CD4-positive, alpha-beta T cell treated with Interleukin-4 for 4 hours (primary cell): ENCODE measurements at regions not wholly inside any gene's neighbourhood (a gene's known extent, or its start where the extent isn't known, plus 50 kb on each side); places are given as distances from the start of the nearest gene placed in this dataset.
"Not testable (repeated sequence)": the region's sequence is repeated elsewhere in the genome, so short reads cannot be mapped to it uniquely, and the experiment has no call there.

ENCODE experiments used
- DNase-seq: peaks from one replicate; pipeline ENCODE4 v3.0.0-alpha.2; 2020

DNA sequence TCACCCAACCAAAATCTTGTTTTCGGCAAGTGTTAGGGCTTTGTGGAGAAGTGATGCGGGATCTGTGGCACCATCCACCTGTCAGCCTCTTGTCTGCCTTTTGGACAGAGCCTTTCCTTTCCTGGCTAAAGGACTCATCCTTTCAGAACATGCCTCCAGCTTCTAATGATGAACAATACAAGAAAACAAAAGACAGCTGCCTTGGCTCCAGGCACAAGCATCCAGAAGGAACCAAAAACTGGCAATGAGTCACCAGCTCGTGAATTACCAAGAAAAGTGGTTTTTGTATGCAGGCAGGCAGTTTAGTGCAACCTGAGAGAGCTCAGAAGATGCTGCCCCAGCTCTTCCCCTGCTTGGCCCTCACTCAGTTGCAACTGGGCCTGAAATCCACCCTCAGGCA, 84.6 kb upstream of the NAMPT start:
- DNase-seq, result no peak

DNA sequence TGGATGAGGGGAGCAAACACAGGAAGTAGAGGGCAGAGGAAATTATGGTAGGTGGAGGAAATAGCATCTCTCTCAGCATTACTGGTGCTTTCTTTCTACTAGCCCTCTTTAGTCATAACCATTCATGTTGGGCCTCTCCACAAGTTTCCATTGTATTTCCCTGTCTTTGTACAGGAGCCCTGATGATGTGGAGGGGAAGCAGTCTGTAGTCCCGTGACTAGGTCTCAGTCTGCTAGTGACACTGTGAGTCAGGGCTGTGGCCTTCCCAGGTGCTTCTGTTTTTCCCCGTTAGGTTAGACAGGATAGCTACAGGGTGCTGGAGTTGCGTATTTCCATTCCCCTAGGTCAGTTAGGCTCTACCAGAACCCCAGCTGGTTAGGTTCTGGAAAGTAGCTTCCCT, 82.9 kb upstream of the NAMPT start:
- DNase-seq, result no peak

DNA sequence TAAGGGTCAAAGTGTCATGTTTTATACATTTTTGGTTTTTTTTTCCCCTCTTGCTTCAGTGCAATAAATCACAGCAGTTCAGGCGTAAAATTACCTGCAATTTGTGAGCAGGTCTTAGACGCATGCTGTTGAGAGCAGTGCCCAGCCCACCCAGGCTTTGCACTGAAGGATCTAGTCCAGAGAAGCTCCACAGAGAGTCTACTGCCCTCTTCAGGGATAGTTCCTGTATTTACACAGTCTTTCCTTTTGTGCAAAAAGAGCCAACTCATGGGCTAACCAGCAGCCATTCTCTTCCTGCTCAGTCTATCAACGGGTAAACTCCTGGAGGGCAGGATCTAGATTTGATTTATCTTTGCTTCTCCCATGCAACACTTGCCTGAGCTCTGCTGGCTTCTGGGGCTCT, 82.2 kb upstream of the NAMPT start:
- DNase-seq, result no peak

DNA sequence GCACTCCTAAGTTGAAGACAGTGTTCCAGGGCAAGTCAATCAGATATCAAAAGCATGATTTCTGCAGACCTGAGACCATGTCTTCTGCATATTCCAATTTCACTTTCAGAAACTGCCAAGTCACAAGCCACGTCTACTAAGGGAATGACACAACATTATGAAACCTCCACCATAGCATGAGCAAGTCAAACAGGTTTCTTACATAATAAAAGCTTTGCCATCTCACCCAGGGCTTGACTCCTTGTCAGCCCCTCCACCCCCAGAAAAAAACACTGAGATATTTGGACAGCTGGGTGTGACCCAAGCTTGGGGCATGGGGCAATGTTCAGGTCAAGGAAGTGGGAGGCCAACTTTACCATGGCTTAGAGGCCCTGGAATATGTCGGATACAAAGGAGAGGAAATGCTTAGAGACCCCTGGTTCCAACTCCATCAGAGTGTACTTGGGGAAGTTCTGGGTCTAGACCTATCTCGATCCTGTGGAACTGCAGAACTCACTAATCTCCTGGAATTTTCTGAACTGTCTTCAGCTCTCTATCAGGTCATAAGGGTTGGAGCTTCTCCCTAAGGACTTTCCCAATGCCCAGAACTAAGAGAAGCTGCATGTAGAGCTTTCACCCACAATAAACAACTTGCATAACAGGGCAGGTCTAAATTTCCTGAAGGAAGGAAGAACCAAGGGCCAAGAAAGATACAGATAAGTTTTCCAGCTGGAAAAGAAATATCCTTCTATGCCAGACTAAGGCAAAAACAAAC, 80.6 kb upstream of the NAMPT start:
- DNase-seq, result no peak

DNA sequence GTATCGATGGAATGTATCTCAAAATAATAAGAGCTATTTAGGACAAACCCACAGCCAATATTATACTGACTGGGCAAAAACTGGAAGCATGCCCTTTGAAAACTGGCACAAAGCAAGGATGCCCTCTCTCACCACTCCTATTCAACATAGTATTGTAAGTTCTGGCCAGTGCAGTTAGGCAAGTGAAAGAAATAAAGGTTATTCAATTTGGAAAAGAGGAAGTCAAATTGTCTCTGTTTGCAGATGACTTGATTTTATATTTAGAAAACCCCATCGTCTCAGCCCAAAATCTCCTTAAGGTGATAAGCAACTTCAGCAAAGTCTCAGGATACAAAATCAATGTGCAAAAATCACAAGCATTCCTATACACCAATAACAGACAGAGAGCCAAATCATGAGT, 77.7 kb upstream of the NAMPT start:
- DNase-seq, result not testable (repeated sequence)

DNA sequence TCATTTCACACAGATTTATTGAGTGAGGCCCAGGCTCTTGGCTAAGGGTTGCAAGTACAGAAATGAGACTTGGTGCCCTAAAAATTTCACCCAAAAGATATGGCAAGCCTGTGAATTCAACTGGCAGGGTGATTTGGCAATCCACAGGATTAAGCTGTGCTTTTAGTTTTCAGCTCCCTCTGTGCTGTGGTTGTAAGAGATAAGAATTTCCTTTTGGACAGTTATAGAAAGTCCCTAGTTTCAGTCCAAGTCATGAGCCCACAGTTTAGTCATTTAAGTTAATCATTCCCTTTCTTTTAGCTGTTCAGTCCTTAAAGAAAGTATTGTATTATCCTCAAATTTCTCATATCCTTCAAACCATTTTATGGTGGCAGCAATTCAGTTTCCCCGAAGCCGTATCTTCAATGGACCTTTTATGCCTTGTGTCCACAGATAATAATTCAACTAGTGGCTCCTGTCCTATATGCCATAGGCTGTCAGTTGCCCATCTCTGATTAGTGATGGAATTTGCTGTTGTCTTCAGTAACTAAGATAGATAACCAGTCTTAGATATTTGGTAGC, 73.4 kb upstream of the NAMPT start:
- DNase-seq, result no peak

DNA sequence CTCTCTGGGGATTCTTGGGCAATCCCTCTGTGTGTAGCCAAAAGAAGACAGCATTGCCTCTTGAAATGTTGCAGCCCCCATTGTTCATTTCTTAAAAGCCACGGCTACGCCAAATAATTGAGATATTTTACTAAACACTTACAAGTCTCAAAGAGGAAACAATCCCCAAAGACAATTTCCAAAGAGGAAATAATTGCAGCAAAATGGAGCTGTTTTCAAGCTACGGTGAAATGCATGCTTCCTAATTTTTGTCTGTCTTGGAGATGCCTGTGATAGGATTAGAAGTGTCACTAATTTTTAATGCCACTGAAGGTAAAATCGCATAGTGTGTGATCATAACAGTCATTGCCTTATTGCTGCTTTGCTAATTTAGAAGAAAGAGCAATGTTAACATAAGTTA, 72.9 kb upstream of the NAMPT start:
- DNase-seq, result no peak

DNA sequence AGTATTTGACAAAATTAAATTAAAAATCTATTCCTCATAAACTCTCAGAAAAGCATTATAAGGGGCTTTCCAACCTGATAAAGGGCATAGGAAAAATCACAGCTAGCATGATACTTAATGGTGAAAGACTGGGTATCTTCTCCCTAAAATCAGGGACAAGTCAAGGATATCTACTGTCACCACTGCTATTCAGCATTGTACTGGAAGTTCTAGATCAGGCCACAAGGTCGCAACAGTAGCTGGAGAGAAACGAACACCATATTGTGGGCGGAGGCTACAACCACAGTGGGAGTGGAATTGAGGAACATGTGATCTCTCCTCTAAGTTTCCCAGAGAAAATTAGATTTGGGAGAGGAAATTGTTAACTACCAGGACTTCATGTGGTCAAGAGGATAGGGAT, 70.0 kb upstream of the NAMPT start:
- DNase-seq, result no peak

DNA sequence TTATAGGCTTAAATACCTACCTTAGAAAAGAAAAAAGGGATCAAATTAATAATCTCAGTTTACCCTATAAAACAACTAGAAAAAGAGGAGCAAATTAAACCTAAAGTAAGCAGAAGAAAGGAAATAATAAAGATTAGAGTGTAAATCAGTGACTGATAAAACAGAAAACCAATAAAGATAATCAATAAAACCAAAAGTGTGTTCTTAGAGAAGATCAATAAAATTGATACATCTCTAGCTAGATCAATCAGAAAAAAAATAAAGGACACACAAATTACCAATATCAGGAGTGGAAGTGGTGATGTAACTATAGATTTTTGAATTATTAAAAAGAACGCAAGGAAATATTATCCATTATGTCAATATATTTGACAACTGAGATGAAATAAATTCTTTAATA, 69.2 kb upstream of the NAMPT start:
- DNase-seq, result no peak

DNA sequence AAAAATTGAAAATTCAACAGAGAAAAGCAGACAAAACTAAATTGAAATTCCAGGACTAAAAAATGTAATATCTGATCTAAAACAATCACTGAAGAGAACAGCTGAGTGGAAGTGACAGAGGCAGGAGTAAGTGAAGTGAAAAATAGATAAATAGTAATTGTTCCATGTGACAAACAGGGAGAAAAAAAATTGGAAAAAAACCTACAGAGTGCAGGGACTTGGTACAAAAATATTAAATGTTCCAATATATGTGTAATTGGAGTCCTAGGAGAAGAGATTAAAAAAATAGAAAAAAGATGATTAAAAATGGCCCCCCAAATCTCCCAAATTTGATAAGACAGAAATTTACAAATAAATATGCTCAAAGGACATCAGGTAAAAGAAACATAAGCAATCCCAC, 63.4 kb upstream of the NAMPT start:
- no peak for DNase-seq

DNA sequence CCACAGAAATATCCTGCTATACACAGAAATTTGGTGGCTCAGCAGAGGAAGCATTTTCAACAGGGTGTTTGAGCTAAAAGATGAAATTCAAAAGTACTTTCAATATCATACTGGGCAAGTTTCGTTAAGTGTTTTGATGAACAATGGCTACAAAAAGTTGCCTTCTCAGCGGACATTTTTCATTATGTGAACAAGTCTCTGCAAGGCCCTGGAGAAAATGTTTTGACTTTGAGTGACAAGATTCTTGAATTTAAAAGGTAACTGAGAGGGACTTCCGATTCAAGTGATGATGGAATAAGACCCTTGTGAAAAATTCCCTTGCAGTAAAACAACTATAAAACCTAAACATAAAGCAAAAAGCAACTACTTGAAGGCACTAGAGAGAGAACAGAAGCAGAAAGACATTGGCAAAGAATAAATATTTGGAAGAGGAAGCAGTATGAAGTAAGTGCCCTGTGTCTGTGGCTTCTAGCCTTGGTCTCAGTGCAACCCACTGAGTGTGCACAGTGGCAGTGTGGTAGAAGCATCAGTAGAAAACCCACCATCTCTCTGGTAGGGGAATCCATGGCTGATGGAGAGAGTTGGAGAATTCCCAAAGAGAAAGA, 62.5 kb upstream of the NAMPT start:
- DNase-seq, result no peak

DNA sequence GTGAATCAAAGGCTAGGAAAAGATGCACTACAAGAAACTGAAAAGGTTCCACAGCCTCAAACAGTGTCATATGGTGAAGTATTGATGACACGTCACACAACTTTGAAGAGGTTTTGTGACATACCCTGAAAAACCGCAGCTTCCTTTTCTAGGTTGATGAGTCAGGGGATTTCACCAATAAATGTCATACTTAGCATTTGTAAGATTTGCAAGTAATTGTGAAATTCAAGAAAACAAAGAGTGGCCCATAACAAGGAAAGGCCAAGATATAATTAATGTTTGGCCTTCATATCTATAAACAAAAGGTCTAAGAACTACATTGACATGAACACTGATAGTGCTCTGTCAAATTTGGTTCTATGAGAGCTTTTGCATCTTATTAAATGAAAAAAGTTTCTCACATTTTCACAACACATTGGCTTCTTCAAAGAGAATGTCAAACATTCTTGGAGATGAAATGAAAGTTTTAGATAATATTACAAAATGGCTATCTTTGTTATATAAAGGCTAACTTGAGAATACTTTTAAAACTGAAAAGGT, 62.0 kb upstream of the NAMPT start:
- DNase-seq, result peak; percentile 88

DNA sequence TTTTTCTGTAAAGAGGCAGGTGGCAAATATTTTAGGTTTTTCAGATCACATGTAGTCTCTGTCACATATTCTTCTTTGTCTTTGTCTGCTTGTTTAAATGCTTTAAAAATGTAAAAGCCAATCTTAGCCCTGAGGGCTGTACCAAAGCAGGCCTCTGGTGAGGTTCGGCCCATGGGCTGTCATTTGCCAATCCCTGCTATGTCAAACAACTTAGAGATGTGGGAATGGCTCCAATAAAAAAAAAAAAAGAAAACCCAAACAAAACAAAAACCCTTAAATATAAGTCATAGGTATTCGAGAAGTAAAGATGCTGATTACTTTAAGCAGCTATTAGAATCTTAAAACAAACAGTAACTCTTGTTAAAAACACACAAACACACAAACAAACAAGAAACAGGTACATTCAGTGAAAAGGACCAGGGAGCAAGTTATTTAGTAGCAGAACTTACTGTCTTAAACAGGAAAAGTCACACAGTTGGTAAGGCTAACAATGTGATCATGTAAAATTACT, 61.4 kb upstream of the NAMPT start:
- no peak for DNase-seq

DNA sequence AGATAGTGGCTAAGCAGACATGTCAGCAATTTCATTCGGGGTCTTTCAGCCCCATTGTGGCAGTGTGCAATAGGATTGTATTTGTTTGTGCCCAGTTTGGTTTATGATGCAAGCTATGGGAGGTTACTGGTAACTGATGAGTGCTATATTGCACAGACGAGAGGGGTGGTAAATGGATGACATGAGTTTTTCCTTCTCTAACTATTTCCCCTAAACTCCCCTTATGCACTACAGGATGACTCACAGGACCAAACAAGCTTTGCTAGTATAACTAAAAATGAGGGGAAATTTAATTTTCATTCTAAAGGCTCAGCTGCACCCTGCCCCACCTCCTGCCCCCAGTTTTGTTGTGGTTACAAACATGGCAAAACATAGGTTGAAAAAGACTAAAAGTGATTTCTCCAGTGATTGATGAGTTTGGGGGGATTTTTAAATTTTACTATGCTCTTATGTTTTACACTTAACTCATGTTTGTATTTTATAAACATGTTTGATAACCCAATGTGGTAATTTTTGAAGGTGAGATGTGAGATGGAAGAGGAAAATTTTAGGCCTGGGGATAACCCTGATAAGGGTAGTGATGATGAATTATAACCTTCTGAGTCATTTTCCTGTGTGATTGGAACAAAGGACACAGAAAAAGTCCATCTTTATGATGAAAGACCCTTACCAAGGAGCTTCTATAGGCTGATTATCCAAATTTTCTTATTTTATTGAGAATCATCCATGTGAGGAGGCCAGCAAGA, 60.8 kb upstream of the NAMPT start:
- peak; percentile 56 for DNase-seq

DNA sequence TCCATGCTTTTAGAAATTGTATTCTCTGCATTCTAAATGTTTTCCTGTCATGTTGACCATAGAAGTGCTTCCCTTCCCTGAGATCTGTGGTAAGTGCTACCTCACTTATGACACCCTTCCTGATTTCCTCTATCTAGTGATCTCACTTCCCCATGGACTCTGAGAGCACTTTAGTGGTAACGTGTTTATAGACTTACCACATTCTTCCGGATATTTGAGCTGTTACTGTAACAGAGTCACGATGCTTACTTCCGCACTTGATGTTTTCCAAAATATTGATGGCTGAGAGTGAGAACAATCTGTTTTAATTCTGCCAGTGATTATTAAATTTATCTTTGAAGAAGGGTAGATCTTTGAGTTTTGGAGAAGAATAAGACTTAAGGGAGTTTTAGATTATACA, 60.1 kb upstream of the NAMPT start:
- no peak for DNase-seq

DNA sequence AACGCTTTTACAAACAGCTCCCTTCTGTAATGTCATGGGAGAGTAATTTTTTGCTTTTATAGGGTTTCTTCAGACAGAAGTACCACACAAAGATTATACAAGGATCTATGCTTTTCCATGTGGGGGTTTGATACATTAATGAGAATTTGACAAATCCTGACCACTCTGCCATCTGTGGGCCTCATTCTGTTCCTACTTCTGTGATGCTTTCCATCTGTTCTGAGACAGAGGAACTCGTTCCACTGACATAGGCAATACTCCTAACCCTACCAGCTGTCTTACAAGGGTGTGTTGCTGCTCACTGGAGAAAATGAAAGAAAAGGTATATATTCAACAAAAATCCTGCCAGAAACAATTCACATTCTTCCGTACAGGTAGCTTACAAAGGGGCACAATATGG, 59.4 kb upstream of the NAMPT start:
- no peak for DNase-seq

DNA sequence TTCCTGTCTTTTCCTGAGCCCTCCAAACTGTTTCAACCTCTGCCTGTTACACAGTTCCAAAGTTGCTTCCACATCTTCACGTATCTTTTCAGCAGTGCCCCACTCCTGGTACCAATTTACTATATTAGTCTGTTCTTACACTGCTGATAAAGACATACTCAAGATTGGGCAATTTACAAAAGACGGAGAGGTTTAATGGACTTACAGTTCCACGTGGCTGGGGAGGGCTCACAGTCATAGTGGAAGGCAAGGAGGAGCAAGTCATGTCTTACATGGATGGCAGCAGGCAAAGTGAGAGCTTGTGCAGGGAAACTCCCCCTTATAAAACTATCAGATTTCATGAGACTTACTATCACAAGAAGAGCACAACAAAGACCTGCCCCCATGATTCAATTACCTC, 57.3 kb upstream of the NAMPT start:
- DNase-seq, result not testable (repeated sequence)

DNA sequence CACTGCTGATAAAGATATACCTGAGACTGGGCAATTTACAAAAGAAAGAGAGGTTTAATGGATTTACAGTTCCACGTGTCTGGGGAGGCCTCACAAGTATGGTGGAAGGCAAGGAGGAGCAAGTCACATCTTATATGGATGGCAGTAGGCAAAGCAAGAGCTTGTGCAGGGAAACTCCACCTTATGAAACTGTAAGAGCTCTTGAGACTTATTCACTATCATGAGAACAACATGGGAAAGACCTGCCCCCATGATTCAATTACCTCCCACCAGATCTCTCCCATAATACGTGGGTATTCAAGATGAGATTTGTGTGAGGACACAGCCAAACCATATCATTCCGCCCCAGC, 55.4 kb upstream of the NAMPT start:
- DNase-seq, result not testable (repeated sequence)

DNA sequence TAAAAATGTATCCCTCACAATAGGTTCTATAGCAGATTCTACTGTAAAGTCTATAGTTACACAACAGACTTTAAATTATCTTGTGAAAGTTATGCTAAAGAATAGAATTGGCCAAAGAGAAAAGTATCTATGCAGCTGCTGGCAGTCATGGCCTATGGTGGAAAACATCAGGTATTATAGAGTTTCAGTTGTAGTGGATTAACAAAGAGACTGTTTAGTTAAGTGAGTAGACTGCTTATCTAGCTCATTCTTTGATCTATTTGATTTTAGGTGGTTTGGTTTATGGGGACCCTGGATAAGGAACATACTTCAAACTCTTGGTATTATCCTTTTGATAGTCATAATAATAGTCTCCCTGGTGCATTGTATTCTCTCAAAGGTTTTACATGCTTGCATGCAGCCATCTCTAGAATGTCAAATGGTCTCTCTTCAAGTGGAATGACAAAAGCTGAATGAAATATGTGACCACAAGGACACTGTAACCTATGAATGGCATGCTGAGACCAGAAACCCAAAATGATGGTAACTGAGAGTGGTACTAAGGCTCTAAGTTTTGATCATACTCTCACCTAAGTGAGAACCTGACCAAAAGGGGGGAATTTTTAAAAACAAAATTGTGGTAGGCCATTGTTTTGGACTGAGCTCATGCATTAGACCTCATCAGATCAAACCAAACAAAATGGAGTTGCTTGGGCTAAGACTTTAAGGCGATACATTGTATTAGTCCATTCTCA, 54.9 kb upstream of the NAMPT start:
- no peak for DNase-seq

DNA sequence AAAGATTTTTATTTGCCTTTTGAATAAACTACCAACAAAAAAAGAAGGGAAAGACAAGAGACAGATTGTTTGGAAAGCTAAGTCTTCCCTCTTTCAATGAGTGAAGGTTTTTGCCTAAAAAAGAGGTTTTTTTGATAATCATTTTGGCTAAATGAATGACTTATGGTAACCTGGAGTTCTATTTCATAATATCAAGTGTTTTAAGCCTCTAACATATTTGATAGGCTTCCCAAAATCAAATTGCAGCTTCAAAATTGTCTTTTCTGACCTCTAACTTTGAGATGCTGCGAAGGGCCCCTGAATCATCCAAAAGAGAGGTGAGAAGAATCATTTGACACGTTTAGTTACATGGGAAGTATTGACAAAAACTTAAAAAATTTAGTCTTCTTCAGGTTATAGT, 53.0 kb upstream of the NAMPT start:
- no peak for DNase-seq

DNA sequence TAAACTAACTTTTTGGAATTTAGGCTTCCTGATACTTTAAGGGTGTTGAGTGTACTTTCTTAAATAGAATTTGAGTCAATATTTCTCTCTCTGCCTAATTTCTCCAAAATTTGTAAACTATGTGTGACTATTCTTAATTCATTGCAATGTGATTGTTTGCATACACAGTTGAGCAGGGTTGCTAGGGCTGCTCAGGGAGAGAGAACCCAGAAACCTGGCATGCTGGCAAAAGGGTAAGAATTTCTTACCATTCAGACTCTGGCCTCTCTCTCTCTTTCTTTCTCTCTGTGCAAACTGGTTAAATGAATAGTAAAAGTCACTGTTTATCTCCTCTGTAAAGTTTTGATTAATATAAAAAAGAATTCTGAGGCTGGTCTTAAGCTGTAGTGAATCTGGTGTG, 51.0 kb upstream of the NAMPT start:
- DNase-seq, result no peak
